Lung (tissue), 11 donors: ENCODE measurements at regions not wholly inside any gene's neighbourhood (a gene's known extent, or its start where the extent isn't known, plus 50 kb on each side); places are given as distances from the start of the nearest gene placed in this dataset.

Experiments
- ATAC-seq: fragments of 200-7000 bp; cut with Tn5 transposase; one replicate; pipeline ENCODE4 v1.9.1; 2020; ENCODE audit warnings: moderate number of reproducible peaks; ENCODE audit not compliant: insufficient read depth, low FRiP score
- DNase-seq, 3 donors: peaks; one replicate each; pipeline ENCODE4 v3.0.0-alpha.2; 2013 to 2017
- H3K27ac ChIP-seq, 2 donors: one replicate each; pipeline ENCODE4 v1.5.1; 2013; ENCODE audit warnings: mild to moderate bottlenecking in 2 of 2, moderate library complexity in 2 of 2, control low read depth in 1 of 2, inconsistent platforms in 1 of 2, low read depth in 1 of 2, low read length in 1 of 2
- H3K27me3 ChIP-seq, 3 donors: one replicate each; pipeline ENCODE4 v1.5.1; 2013; ENCODE audit warnings: low read length in 2 of 3; ENCODE audit not compliant: control insufficient read depth in 3 of 3, insufficient read depth in 3 of 3
- H3K36me3 ChIP-seq, 4 donors: one replicate each; pipeline ENCODE4 v1.5.1; 2013; ENCODE audit warnings: low read length in 4 of 4, mild to moderate bottlenecking in 1 of 4, moderate library complexity in 1 of 4; ENCODE audit not compliant: control insufficient read depth in 4 of 4, insufficient read depth in 4 of 4
- H3K4me1 ChIP-seq, 5 donors: one replicate each; pipeline ENCODE4 v1.5.1; 2013; ENCODE audit warnings: low read length in 5 of 5, mild to moderate bottlenecking in 2 of 5, moderate library complexity in 1 of 5; ENCODE audit not compliant: control insufficient read depth in 5 of 5, insufficient read depth in 5 of 5
- H3K4me3 ChIP-seq: one replicate; pipeline ENCODE4 v1.5.1; 2013; ENCODE audit warnings: mild to moderate bottlenecking, control low read depth, moderate library complexity
- H3K9ac ChIP-seq, 2 donors: one replicate each; pipeline ENCODE4 v1.5.1; 2013; ENCODE audit warnings: low read length in 2 of 2, control low read depth in 1 of 2; ENCODE audit not compliant: insufficient read depth in 1 of 2
- H3K9me3 ChIP-seq, 4 donors: one replicate each; pipeline ENCODE4 v1.5.1; 2013; ENCODE audit warnings: low read length in 3 of 4, mild to moderate bottlenecking in 1 of 4, moderate library complexity in 1 of 4; ENCODE audit not compliant: control insufficient read depth in 4 of 4, insufficient read depth in 3 of 4
- WGBS, 2 donors: extraction: QIAGEN DNeasy Blood & Tissue Kit; methylation state at CpG; one replicate each; pipeline ENCODE4 v1.1.7; 2013; 5-methylcytosine and 5-hydroxymethylcytosine counted together
- TF ChIP-seq, protein P1 (sequence below): IDR thresholded peaks from 2 replicates; pipeline ENCODE4 v1.5.1; 2012; ENCODE audit warnings: mild to moderate bottlenecking; ENCODE audit errors: control extremely low read depth, extremely low read depth
- donor health status: control.
- donor health status: control.
- donor health status: Bipolar disorder and iron deficiency.
- donor health status: healthy.
- donor health status: DM: yes; HTN: yes; CAD: no.

DNA sequence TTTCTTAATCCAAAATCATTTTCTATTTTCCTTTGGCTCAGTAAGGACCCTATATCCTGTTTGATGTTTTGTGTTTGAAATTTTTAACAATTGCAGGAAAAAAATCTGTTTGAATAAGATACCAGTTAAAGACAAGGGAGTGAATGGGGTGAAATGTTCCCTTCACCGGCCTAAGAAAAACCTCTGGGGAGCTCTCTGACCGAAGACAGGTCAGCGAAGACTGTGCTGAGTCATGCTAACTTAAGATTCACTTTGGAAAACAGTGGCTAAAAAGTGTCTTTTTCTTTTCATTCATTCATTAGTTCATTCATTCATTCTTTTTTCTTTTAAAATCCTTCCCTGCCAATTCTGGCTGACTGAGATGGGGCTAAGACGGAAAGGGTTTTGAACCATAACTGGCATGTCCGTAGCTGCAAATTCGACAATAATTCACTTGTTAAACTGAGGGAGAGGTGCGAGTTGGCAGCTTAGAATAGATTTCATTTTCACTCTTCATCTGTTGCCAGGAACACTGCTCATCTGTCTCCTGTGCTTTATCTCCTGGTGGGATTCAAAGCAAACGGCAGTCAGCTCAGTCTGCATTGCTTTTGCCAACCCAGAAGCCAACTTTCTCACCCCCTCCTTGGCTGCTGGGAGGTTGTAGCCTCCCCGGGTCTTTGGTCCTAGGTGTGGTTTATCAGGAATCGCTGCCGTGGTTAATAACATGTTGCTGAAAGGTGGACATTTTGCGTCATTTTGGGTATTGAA, 434.0 kb upstream of the LARGE1 start:
- no peak for ATAC-seq

DNA sequence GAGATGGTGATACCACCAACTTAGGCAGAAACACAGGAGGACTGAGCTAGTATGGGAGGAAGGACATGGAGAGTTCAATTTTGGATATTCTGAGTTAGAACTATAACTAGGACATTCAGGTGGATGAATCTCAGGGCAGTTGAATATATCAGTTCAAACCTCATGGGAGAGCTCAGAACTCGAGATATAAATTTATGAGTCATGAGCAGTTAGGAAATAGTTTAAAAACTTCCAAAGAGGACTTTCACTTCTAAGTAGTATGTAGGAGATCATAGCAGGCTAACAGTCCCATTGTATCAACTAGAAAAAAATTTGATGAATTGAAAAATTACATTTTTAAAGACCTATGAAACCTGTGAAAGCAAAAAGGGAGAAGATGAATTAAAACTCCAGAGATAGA, 436.2 kb upstream of the LARGE1 start:
- 58% methylated on average over 1 of the region's 1 CpG for WGBS, 2 donors
- Histone ChIP-seq H3K9me3 (no peaks in the 10 kb centered on the region), H3K4me1 (no peaks in the 10 kb centered on the region), H3K9ac (no peak overlapping the region), H3K27ac (no peak overlapping the region), H3K4me3 (no peak overlapping the region), H3K36me3 (no peaks in the 10 kb centered on the region), H3K27me3 (no peaks in the 10 kb centered on the region)
- no peak for ATAC-seq
- DNase-seq = no peak
- TF ChIP-seq, protein P1, sequence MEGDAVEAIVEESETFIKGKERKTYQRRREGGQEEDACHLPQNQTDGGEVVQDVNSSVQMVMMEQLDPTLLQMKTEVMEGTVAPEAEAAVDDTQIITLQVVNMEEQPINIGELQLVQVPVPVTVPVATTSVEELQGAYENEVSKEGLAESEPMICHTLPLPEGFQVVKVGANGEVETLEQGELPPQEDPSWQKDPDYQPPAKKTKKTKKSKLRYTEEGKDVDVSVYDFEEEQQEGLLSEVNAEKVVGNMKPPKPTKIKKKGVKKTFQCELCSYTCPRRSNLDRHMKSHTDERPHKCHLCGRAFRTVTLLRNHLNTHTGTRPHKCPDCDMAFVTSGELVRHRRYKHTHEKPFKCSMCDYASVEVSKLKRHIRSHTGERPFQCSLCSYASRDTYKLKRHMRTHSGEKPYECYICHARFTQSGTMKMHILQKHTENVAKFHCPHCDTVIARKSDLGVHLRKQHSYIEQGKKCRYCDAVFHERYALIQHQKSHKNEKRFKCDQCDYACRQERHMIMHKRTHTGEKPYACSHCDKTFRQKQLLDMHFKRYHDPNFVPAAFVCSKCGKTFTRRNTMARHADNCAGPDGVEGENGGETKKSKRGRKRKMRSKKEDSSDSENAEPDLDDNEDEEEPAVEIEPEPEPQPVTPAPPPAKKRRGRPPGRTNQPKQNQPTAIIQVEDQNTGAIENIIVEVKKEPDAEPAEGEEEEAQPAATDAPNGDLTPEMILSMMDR = no peak

More for the DNA sequence above, 434.0 kb upstream of the LARGE1 start:
- WGBS, 2 donors = 75 to 78% methylated on average over 12 of the region's 12 CpGs
- H3K9ac ChIP-seq = no peak overlapping the region
- TF ChIP-seq, protein P1 = no peak
- H3K27me3 ChIP-seq = no peaks in the 10 kb centered on the region
- no peaks in the 10 kb centered on the region for H3K4me1 ChIP-seq
- H3K36me3 ChIP-seq = no peaks in the 10 kb centered on the region
- H3K9me3 ChIP-seq = no peaks in the 10 kb centered on the region
- H3K27ac ChIP-seq = no peak overlapping the region
- no peak overlapping the region for H3K4me3 ChIP-seq
- DNase-seq = no peak

DNA sequence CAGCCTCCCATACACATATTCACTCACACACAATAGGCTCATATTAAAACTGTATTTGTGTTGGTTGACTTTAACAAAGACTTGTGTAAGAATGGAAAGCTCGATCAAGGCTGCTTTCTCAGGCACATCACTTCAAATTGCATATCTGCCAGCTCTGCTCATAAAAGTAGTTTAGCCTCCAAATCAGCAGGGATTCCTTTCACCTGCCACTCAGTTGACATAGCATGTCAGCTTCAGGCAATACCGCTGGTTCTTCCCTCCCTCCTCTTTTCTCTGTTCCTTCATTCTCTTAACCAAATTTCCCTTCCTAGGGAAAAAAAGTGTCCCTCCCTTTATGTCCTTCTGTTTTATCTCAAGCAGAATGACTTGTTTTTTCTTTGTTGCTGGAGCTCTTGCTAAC, 450.4 kb upstream of the LARGE1 start:
- Histone ChIP-seq H3K9me3 (peaks cover 0 to 2% (median 0%) of the 10 kb centered on the region in 4 donors), H3K27me3 (no peaks in the 10 kb centered on the region), H3K4me3 (no peak overlapping the region), H3K27ac (no peak overlapping the region), H3K4me1 (no peaks in the 10 kb centered on the region), H3K36me3 (no peaks in the 10 kb centered on the region), H3K9ac (no peak overlapping the region)
- ATAC-seq = no peak
- WGBS, 2 donors = 77 to 82% methylated on average over 2 of the region's 2 CpGs
- TF ChIP-seq, protein P1 = no peak
- no peak for DNase-seq

DNA sequence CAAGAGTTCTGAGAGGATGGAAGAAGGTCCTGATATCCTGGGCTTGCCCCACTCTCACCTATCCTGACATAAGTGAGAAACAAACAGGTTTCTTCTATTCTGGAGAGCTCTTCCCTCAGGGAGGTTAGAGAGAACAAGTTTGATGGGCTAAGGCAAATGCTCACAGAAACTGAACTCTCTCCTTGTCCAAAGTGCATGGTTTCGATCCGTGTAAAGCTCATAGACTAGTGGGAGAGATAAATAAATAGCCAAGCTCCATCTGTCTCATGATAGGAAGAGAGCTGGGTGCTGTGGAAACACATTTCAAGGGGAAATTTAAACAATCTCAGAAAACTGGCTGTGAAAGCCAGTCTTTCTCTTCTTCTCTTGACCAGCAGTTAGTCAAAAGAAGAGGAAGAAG, 459.5 kb upstream of the LARGE1 start:
- peaks cover 0 to 5% (median 0%) of the 10 kb centered on the region in 4 donors for H3K9me3 ChIP-seq
- TF ChIP-seq, protein P1 = no peak
- no peak for ATAC-seq
- H3K9ac ChIP-seq = no peak overlapping the region
- no peaks in the 10 kb centered on the region for H3K27me3 ChIP-seq
- DNase-seq = no peak
- 78 to 84% methylated on average over 2 of the region's 2 CpGs for WGBS, 2 donors
- H3K4me3 ChIP-seq = no peak overlapping the region
- no peaks in the 10 kb centered on the region for H3K4me1 ChIP-seq
- H3K36me3 ChIP-seq = no peaks in the 10 kb centered on the region
- no peak overlapping the region for H3K27ac ChIP-seq
